ENCODE measurements at regions not wholly inside any gene's neighbourhood (a gene's known extent, or its start where the extent isn't known, plus 50 kb on each side); places are given as distances from the start of the nearest gene placed in this dataset.

- no peaks in the 10 kb centered on the region for H3K36me3 Mint-ChIP-seq (ENCODE audit: low read depth)
- H3K4me3 Mint-ChIP-seq (ENCODE audit: unreplicated experiment): no peak overlapping the region
- H3K4me1 Mint-ChIP-seq (ENCODE audit: low read depth): no peaks in the 10 kb centered on the region
- TF ChIP-seq, protein P1, sequence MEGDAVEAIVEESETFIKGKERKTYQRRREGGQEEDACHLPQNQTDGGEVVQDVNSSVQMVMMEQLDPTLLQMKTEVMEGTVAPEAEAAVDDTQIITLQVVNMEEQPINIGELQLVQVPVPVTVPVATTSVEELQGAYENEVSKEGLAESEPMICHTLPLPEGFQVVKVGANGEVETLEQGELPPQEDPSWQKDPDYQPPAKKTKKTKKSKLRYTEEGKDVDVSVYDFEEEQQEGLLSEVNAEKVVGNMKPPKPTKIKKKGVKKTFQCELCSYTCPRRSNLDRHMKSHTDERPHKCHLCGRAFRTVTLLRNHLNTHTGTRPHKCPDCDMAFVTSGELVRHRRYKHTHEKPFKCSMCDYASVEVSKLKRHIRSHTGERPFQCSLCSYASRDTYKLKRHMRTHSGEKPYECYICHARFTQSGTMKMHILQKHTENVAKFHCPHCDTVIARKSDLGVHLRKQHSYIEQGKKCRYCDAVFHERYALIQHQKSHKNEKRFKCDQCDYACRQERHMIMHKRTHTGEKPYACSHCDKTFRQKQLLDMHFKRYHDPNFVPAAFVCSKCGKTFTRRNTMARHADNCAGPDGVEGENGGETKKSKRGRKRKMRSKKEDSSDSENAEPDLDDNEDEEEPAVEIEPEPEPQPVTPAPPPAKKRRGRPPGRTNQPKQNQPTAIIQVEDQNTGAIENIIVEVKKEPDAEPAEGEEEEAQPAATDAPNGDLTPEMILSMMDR (IDR thresholded peaks at IDR 0.05): no peak
- no peak overlapping the region for H3K27ac Mint-ChIP-seq (ENCODE audit: unreplicated experiment)
- H3K9me3 Mint-ChIP-seq (ENCODE audit: low read depth): no peaks in the 10 kb centered on the region
- DNase-seq (ENCODE audit: low spot score): no peak
- H3K27me3 Mint-ChIP-seq (ENCODE audit: low read depth): peaks cover 4% of the 10 kb centered on the region
Measured at GRCh38 chr2:6060992-6061663, 368.9 kb downstream of the SOX11 start.

DNA sequence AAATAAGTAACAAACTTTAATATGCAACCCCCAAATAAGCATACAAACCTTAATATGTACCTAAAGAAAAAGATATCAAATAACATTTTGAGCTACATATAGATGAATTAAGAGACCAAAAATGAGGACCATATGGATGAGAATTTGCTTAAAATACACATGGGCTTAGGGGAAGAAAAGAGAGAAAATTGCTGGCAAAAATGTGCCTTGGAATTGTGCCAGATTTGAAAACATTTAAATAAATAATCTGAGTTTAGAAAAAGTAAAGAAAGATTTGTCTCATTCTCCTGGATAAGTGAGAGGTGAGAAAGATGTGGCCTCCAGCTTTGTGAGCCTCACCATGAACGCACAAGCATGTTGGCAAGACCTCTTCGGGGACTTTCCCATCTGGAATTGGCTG lies 372.6 kb downstream of the SOX11 start:
- Mint-ChIP-seq H3K36me3 (ENCODE audit: low read depth) (no peaks in the 10 kb centered on the region), H3K4me1 (ENCODE audit: low read depth) (peaks cover 4% of the 10 kb centered on the region), H3K27me3 (ENCODE audit: low read depth) (no peaks in the 10 kb centered on the region), H3K9me3 (ENCODE audit: low read depth) (no peaks in the 10 kb centered on the region), H3K27ac (ENCODE audit: unreplicated experiment) (no peak overlapping the region), H3K4me3 (ENCODE audit: unreplicated experiment) (no peak overlapping the region)
- DNase-seq (ENCODE audit: low spot score): no peak
- TF ChIP-seq, protein P1 (IDR thresholded peaks at IDR 0.05): no peak

GRCh38 chr2:6065703-6066102 lies 373.5 kb downstream of the SOX11 start:
- Mint-ChIP-seq H3K27ac (ENCODE audit: unreplicated experiment) (no peak overlapping the region), H3K36me3 (ENCODE audit: low read depth) (no peaks in the 10 kb centered on the region), H3K27me3 (ENCODE audit: low read depth) (no peaks in the 10 kb centered on the region), H3K9me3 (ENCODE audit: low read depth) (no peaks in the 10 kb centered on the region), H3K4me1 (ENCODE audit: low read depth) (peaks cover 4% of the 10 kb centered on the region), H3K4me3 (ENCODE audit: unreplicated experiment) (no peak overlapping the region)
- TF ChIP-seq, protein P1 (IDR thresholded peaks at IDR 0.05): no peak
- no peak for DNase-seq (ENCODE audit: low spot score)

DNA sequence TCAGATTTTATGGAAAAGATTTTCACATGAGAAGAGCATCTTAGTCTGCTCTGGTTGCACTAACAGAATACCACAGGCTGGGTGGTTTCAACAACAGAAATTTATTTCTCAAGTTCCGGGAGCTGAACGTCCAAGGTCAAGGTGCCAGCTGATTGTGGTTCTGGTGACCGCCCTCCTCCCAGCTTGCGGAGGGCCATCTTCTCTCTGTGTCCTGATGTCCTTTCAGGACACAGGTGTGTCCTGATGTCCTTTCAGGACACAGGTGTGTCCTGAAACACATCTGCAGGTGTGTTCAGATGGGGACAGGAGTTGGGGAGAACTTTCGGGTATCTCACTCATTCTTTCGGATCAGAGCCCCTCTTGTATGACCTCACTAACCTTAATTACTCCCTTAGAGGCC lies 374.9 kb downstream of the SOX11 start:
- DNase-seq (ENCODE audit: low spot score): no peak
- TF ChIP-seq, protein P1 (IDR thresholded peaks at IDR 0.05): no peak
- peaks cover 4% of the 10 kb centered on the region for H3K4me1 Mint-ChIP-seq (ENCODE audit: low read depth)

GRCh38 chr2:6067806-6068205 lies 375.6 kb downstream of the SOX11 start:
- TF ChIP-seq, protein P1 (IDR thresholded peaks at IDR 0.05): no peak
- Mint-ChIP-seq H3K4me3 (ENCODE audit: unreplicated experiment) (no peak overlapping the region), H3K4me1 (ENCODE audit: low read depth) (peaks cover 4% of the 10 kb centered on the region), H3K27me3 (ENCODE audit: low read depth) (no peaks in the 10 kb centered on the region), H3K9me3 (ENCODE audit: low read depth) (no peaks in the 10 kb centered on the region), H3K36me3 (ENCODE audit: low read depth) (no peaks in the 10 kb centered on the region), H3K27ac (ENCODE audit: unreplicated experiment) (no peak overlapping the region)
- DNase-seq (ENCODE audit: low spot score): no peak

More for the DNA sequence above, 374.9 kb downstream of the SOX11 start:
- H3K36me3 Mint-ChIP-seq (ENCODE audit: low read depth): no peaks in the 10 kb centered on the region
- H3K27me3 Mint-ChIP-seq (ENCODE audit: low read depth): no peaks in the 10 kb centered on the region
- H3K4me3 Mint-ChIP-seq (ENCODE audit: unreplicated experiment): no peak overlapping the region
- no peaks in the 10 kb centered on the region for H3K9me3 Mint-ChIP-seq (ENCODE audit: low read depth)
- H3K27ac Mint-ChIP-seq (ENCODE audit: unreplicated experiment): no peak overlapping the region

Measured in chondrocyte (in vitro differentiated cells).